ENCODE measurements at regions not wholly inside any gene's neighbourhood (a gene's known extent, or its start where the extent isn't known, plus 50 kb on each side); places are given as distances from the start of the nearest gene placed in this dataset.
A peak's percentile ranks its signal among the peaks of the same experiment; 100 is the strongest.

GRCh38 chr7:17674943-17675608 is 265.2 kb downstream of the SNX13 start:
- in situ Hi-C loops (cut with MboI; ENCODE audit: low pct_unique_long_range_greater_than_20kb, low sequenced_read_pairs, unreplicated experiment): loop anchor here (25.0 kb wide), 1 partner anchor 688 kb away; no protein-coding TSS in a partner anchor
- no peak for TF ChIP-seq CTCF (IDR thresholded peaks at IDR 0.05; ENCODE audit: extremely low read depth, insufficient read depth, missing control alignments)
- DNase-seq (ENCODE audit: low spot score): no peak

GRCh38 chr7:17677408-17677807 is 262.9 kb downstream of the SNX13 start:
- TF ChIP-seq CTCF (IDR thresholded peaks at IDR 0.05; ENCODE audit: extremely low read depth, insufficient read depth, missing control alignments): no peak
- DNase-seq (ENCODE audit: low spot score): no peak
- in situ Hi-C loops (cut with MboI; ENCODE audit: low pct_unique_long_range_greater_than_20kb, low sequenced_read_pairs, unreplicated experiment): no loop called here

GRCh38 chr7:17678896-17679295 is 261.4 kb downstream of the SNX13 start:
- no peak for DNase-seq (ENCODE audit: low spot score)
- in situ Hi-C loops (cut with MboI; ENCODE audit: low pct_unique_long_range_greater_than_20kb, low sequenced_read_pairs, unreplicated experiment): no loop called here
- TF ChIP-seq CTCF (IDR thresholded peaks at IDR 0.05; ENCODE audit: extremely low read depth, insufficient read depth, missing control alignments): no peak

- no peak for DNase-seq (ENCODE audit: low spot score)
- in situ Hi-C loops (cut with MboI; ENCODE audit: low pct_unique_long_range_greater_than_20kb, low sequenced_read_pairs, unreplicated experiment): no loop called here
- no peak for TF ChIP-seq CTCF (IDR thresholded peaks at IDR 0.05; ENCODE audit: extremely low read depth, insufficient read depth, missing control alignments)
Measured at GRCh38 chr7:17679458-17679857, 260.8 kb downstream of the SNX13 start.

GRCh38 chr7:17680026-17680425 is 260.3 kb downstream of the SNX13 start:
- no peak for DNase-seq (ENCODE audit: low spot score)
- in situ Hi-C loops (cut with MboI; ENCODE audit: low pct_unique_long_range_greater_than_20kb, low sequenced_read_pairs, unreplicated experiment): no loop called here
- TF ChIP-seq CTCF (IDR thresholded peaks at IDR 0.05; ENCODE audit: extremely low read depth, insufficient read depth, missing control alignments): no peak

GRCh38 chr7:17680943-17681351 is 259.3 kb downstream of the SNX13 start:
- peak; percentile 49 for TF ChIP-seq CTCF (IDR thresholded peaks at IDR 0.05; ENCODE audit: extremely low read depth, insufficient read depth, missing control alignments)
- in situ Hi-C loops (cut with MboI; ENCODE audit: low pct_unique_long_range_greater_than_20kb, low sequenced_read_pairs, unreplicated experiment): no loop called here
- no peak for DNase-seq (ENCODE audit: low spot score)
